ENCODE measurements at regions not wholly inside any gene's neighbourhood (a gene's known extent, or its start where the extent isn't known, plus 50 kb on each side); places are given as distances from the start of the nearest gene placed in this dataset.

DNA sequence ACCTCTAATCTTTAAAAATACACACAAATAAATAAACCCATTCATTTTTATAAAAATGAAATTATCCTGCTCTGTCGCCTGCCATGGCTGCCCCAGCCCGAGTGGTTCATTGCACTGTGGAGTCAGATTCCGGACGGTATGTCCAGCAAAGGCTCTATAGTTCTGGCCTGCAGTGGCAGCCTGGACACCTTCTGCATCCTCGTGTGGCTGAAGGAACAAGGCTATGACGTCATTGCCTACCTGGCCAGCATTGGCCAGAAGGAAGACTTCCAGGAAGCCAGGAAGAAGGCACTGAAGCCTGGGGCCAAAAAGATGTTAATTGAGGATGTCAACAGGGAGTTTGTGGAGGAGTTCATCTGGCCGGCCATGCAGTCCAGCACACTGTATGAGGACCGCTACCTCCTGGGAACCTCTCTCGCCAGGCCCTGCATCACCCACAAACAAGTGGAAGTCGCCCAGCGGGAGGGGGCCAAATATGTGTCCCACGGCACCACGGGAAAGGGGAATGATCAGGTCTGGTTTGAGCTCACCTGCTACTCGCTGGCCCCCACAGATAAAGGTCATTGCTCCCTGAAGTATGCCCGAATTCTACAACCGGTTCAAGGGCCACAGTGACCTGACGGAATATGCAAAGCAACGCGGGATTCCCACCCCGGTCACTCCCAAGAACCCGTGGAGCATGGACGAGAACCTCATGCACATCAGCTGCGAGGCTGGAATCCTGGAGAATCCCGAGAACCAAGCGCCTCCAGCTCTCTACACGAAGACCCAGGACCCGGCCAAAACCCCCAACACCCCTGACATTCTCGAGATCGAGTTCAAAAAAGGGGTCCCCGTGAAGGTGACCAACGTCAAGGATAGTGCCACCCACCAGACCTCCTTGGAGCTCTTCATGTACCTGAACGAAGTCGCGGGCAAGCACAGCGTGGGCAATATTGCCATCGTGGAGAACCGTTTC, 158.2 kb upstream of the GUCY1A2 start:
- TF ChIP-seq, protein P1, sequence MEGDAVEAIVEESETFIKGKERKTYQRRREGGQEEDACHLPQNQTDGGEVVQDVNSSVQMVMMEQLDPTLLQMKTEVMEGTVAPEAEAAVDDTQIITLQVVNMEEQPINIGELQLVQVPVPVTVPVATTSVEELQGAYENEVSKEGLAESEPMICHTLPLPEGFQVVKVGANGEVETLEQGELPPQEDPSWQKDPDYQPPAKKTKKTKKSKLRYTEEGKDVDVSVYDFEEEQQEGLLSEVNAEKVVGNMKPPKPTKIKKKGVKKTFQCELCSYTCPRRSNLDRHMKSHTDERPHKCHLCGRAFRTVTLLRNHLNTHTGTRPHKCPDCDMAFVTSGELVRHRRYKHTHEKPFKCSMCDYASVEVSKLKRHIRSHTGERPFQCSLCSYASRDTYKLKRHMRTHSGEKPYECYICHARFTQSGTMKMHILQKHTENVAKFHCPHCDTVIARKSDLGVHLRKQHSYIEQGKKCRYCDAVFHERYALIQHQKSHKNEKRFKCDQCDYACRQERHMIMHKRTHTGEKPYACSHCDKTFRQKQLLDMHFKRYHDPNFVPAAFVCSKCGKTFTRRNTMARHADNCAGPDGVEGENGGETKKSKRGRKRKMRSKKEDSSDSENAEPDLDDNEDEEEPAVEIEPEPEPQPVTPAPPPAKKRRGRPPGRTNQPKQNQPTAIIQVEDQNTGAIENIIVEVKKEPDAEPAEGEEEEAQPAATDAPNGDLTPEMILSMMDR (IDR thresholded peaks at IDR 0.05; ENCODE audit: low read depth, low read length, missing control alignments) = no peak

DNA sequence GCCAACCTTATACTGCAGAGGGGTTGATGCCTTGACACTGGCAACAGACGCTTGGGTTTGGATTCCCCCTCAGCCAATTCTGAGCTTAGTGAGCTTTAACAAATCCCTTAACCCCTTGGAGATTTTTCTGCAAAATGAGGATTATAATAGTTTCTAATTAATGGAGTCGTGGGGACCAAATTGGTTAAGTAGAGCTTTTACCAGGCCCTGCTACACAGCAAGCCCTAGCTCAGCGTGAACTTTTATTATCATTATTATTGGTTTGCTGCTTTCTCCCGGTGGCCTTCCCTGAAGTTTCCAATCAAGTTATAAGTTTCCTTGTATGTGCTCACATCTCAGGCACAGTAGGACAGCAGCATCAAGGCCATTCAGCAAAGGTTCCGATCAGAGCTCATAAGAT, 156.6 kb upstream of the GUCY1A2 start:
- TF ChIP-seq, protein P1 (IDR thresholded peaks at IDR 0.05; ENCODE audit: low read depth, low read length, missing control alignments) = no peak
- in situ Hi-C loops (cut with HindIII; ENCODE audit: low sequenced_read_pairs) = no loop called here

More for the DNA sequence above, 158.2 kb upstream of the GUCY1A2 start:
- in situ Hi-C loops (cut with HindIII; ENCODE audit: low sequenced_read_pairs) = no loop called here
- DNase-seq (ENCODE audit: low read depth) = no peak
- H3K4me3 ChIP-seq (ENCODE audit: low read depth, low read length) = no peak overlapping the region

DNA sequence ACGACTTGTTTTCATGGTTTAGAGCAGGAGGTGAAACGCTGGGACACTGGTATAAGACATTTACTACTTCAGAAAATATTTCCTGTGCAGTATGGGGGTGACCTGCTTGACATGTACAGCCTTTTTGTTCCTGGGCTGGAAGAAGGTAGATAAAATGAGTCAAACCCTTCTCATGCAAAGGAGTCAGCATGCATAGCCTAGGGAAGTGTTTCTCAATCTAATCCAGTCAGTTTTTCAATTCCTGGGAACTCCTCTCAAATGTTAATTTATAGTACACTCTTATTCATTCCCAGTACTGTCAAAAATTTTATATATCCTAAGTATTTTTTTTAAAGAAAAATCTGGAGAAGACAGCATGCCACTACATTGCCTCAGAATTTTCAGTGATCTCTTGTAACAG, 154.7 kb upstream of the GUCY1A2 start:
- no peak overlapping the region for H3K4me3 ChIP-seq (ENCODE audit: low read depth, low read length)
- DNase-seq (ENCODE audit: low read depth) = no peak
- TF ChIP-seq, protein P1 (IDR thresholded peaks at IDR 0.05; ENCODE audit: low read depth, low read length, missing control alignments) = no peak
- in situ Hi-C loops (cut with HindIII; ENCODE audit: low sequenced_read_pairs) = no loop called here

More for the DNA sequence above, 156.6 kb upstream of the GUCY1A2 start:
- H3K4me3 ChIP-seq (ENCODE audit: low read depth, low read length) = no peak overlapping the region
- DNase-seq (ENCODE audit: low read depth) = no peak

DNA sequence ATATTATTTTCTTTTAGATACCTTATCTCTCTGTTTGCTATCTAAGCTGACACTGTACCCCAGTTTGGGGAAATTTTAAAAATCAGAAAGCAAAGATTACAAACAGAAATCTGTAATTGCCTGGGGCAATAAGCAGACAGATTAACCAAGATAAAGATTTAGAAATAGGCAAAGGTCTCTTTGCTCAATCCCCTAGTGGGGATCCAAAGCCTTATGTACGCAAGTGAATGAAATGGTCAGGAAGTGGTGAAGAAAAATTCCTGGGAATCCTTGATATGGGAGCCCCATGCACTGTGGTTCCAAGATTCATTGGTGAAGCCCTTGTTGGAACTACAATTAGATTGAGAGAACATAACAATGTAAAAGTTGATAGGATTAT, 139.5 kb upstream of the GUCY1A2 start:
- in situ Hi-C loops (cut with HindIII; ENCODE audit: low sequenced_read_pairs) = no loop called here
- no peak overlapping the region for H3K4me3 ChIP-seq (ENCODE audit: low read depth, low read length)
- peak; percentile 12 for DNase-seq (ENCODE audit: low read depth)
- TF ChIP-seq, protein P1 (IDR thresholded peaks at IDR 0.05; ENCODE audit: low read depth, low read length, missing control alignments) = no peak

DNA sequence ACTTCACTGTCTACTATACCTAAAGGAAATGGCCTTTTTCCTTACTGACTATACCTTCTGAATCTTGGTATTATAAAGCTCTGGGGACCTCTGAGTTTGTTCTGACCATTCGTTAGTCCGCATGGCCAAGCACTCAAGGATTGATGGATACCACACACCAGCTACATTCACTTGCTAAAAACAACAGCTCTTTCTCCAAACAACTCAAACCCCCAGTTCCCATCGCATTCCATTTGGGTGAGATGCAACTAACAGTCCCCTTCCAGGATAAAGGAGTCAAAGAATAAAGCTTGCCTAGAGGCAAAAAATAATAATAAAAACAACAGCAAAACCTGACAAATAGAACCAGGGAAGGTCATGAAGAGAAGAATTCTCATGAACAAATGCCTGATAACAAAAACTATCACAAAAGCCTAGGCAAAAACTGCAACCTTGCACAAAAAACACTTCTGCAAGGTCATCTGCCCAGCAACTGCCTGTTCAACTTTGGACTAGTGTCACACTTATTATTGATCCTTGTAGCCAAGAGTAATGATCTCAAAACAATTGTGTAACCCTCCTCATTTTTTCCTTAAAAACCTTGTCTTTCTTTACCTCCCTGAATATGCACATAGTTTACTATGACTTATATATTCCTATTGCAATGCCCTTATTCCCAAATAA, 139.0 kb upstream of the GUCY1A2 start:
- peak; percentile 1 for DNase-seq (ENCODE audit: low read depth)
- H3K4me3 ChIP-seq (ENCODE audit: low read depth, low read length) = no peak overlapping the region
- in situ Hi-C loops (cut with HindIII; ENCODE audit: low sequenced_read_pairs) = no loop called here
- TF ChIP-seq, protein P1 (IDR thresholded peaks at IDR 0.05; ENCODE audit: low read depth, low read length, missing control alignments) = no peak

DNA sequence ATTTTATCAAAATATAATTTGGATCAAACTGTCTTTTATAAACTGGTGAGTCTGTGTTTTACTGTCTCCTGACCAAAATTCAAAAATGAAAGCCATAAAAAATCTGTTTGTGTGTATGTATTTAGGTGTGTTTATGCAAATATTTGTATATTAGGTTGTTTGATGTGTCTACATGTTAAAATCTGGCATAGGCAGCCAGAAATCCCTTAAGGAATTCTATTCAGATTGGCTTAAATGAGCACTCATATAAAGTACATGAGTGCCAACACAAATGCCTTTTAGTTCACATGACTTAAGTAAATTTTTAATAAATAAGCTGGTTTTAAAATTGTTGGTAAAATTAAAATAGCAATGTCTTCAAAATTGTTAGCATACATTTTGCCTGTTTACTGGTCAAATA, 133.3 kb upstream of the GUCY1A2 start:
- TF ChIP-seq, protein P1 (IDR thresholded peaks at IDR 0.05; ENCODE audit: low read depth, low read length, missing control alignments) = no peak
- no peak for DNase-seq (ENCODE audit: low read depth)
- in situ Hi-C loops (cut with HindIII; ENCODE audit: low sequenced_read_pairs) = no loop called here
- no peak overlapping the region for H3K4me3 ChIP-seq (ENCODE audit: low read depth, low read length)
